ENCODE measurements at regions not wholly inside any gene's neighbourhood (a gene's known extent, or its start where the extent isn't known, plus 50 kb on each side); places are given as distances from the start of the nearest gene placed in this dataset.
"Not testable (repeated sequence)": the region's sequence is repeated elsewhere in the genome, so short reads cannot be mapped to it uniquely, and the experiment has no call there.

- ATAC-seq: no peak
- Mint-ChIP-seq H3K27ac (no peak overlapping the region), H3K9me3 (no peaks in the 10 kb centered on the region), H3K4me3 (no peak overlapping the region), H3K27me3 (peaks cover 3% of the 10 kb centered on the region), H3K36me3 (ENCODE audit: low read depth) (no peaks in the 10 kb centered on the region), H3K4me1 (ENCODE audit: low read depth) (no peaks in the 10 kb centered on the region)
- ChIA-PET CTCF (no interaction called here), POLR2A (no interaction called here)
- no peak for TF ChIP-seq CTCF (IDR thresholded peaks at IDR 0.05)
- no peak for DNase-seq
- intact Hi-C loops (cut with micrococcal nuclease): no loop called here
Observed at GRCh38 chr9:38326122-38326521, 66.4 kb upstream of the ALDH1B1 start.

GRCh38 chr9:38324213-38324612 is 68.3 kb upstream of the ALDH1B1 start:
- H3K27me3 Mint-ChIP-seq; ATAC-seq; H3K4me3 Mint-ChIP-seq; H3K36me3 Mint-ChIP-seq (ENCODE audit: low read depth); POLR2A ChIA-PET; CTCF ChIA-PET; H3K4me1 Mint-ChIP-seq (ENCODE audit: low read depth); H3K27ac Mint-ChIP-seq; H3K9me3 Mint-ChIP-seq; DNase-seq; intact Hi-C loops (cut with micrococcal nuclease): not testable (repeated sequence)

- intact Hi-C loops (cut with micrococcal nuclease): no loop called here
- Mint-ChIP-seq H3K9me3 (no peaks in the 10 kb centered on the region), H3K36me3 (ENCODE audit: low read depth) (no peaks in the 10 kb centered on the region), H3K27ac (no peak overlapping the region), H3K27me3 (peaks cover 3% of the 10 kb centered on the region), H3K4me1 (ENCODE audit: low read depth) (no peaks in the 10 kb centered on the region), H3K4me3 (no peak overlapping the region)
- ChIA-PET CTCF (interaction anchor here (0.8 kb wide), 1 partner anchor 115 kb away, joined by 3 read pairs; no protein-coding TSS in a partner anchor), POLR2A (no interaction called here)
- DNase-seq (no peak), ATAC-seq (no peak)
- no peak for TF ChIP-seq CTCF (IDR thresholded peaks at IDR 0.05)
Observed at GRCh38 chr9:38322937-38323336, 69.6 kb upstream of the ALDH1B1 start.

- no peak for ATAC-seq
- intact Hi-C loops (cut with micrococcal nuclease): no loop called here
- Mint-ChIP-seq H3K4me3 (no peak overlapping the region), H3K27ac (no peak overlapping the region), H3K4me1 (ENCODE audit: low read depth) (no peaks in the 10 kb centered on the region), H3K36me3 (ENCODE audit: low read depth) (no peaks in the 10 kb centered on the region), H3K27me3 (peaks cover 3% of the 10 kb centered on the region), H3K9me3 (no peaks in the 10 kb centered on the region)
- POLR2A ChIA-PET: no interaction called here
- TF ChIP-seq CTCF (IDR thresholded peaks at IDR 0.05): no peak
- DNase-seq: no peak
- CTCF ChIA-PET: interaction anchor here (0.7 kb wide), 1 partner anchor 11 kb away, joined by 3 read pairs; no protein-coding TSS in a partner anchor
Observed at GRCh38 chr9:38319496-38320173, 72.9 kb upstream of the ALDH1B1 start.

GRCh38 chr9:38318759-38319495 is 73.6 kb upstream of the ALDH1B1 start:
- no peak overlapping the region for H3K27ac Mint-ChIP-seq
- H3K36me3 Mint-ChIP-seq (ENCODE audit: low read depth): no peaks in the 10 kb centered on the region
- CTCF ChIA-PET: interaction anchor here (0.7 kb wide), 1 partner anchor 12 kb away, joined by 3 read pairs; no protein-coding TSS in a partner anchor
- POLR2A ChIA-PET: no interaction called here
- DNase-seq: no peak
- H3K9me3 Mint-ChIP-seq: no peaks in the 10 kb centered on the region
- no peak for ATAC-seq
- no peak for TF ChIP-seq CTCF (IDR thresholded peaks at IDR 0.05)
- intact Hi-C loops (cut with micrococcal nuclease): no loop called here
- peaks cover 4% of the 10 kb centered on the region for H3K27me3 Mint-ChIP-seq
- H3K4me1 Mint-ChIP-seq (ENCODE audit: low read depth): no peaks in the 10 kb centered on the region
- no peak overlapping the region for H3K4me3 Mint-ChIP-seq
